OCI-LY3 (cell line): ENCODE measurements at regions not wholly inside any gene's neighbourhood (a gene's known extent, or its start where the extent isn't known, plus 50 kb on each side); places are given as distances from the start of the nearest gene placed in this dataset.

Source experiments
- CTCF ChIP-seq: fragments of 200-600, 300-600 bp; sonication (generic); IDR thresholded peaks from 2 replicates; pipeline ENCODE4 v1.5.1; 2014; ENCODE audit warnings: antibody characterized with exemption, low read length, low read depth
- EZH2phosphoT487 ChIP-seq: fragments of 200-600 bp; shearing (Covaris generic); IDR thresholded peaks from 2 replicates; pipeline ENCODE4 v1.6.1; 2018; ENCODE audit warnings: antibody characterized with exemption, mixed run types, low read depth

- no peak for TF ChIP-seq CTCF
- no peak for TF ChIP-seq EZH2phosphoT487
Observed at GRCh38 chr5:12707560-12707959, 803.3 kb upstream of the CTNND2 start.
